ENCODE measurements at regions not wholly inside any gene's neighbourhood (a gene's known extent, or its start where the extent isn't known, plus 50 kb on each side); places are given as distances from the start of the nearest gene placed in this dataset.

- no peak overlapping the region for H3K9ac ChIP-seq (ENCODE audit: low read length)
- no peak overlapping the region for H3K27ac ChIP-seq (ENCODE audit: low read depth, low read length)
- peaks cover 12% of the 10 kb centered on the region for H3K4me1 ChIP-seq (ENCODE audit: control insufficient read depth, insufficient read depth, low read length)
- no peaks in the 10 kb centered on the region for H3K9me3 ChIP-seq (ENCODE audit: control insufficient read depth, insufficient read depth, low read depth, low read length)
- H3K36me3 ChIP-seq (ENCODE audit: control insufficient read depth, insufficient read depth, low read length), result no peaks in the 10 kb centered on the region
- no peak overlapping the region for H3K4me3 ChIP-seq (ENCODE audit: low read depth, low read length)
- peaks cover 4% of the 10 kb centered on the region; the same call in 1 of the 2 replicates for H3K27me3 ChIP-seq (ENCODE audit: control insufficient read depth, insufficient read depth, low read length)
These were observed 120.8 kb downstream of the ZNF518B start for GRCh38 chr4:10336471-10336870.

GRCh38 chr4:10335050-10335449 lies 122.2 kb downstream of the ZNF518B start:
- H3K9ac ChIP-seq (ENCODE audit: low read length), result no peak overlapping the region
- H3K27me3 ChIP-seq (ENCODE audit: control insufficient read depth, insufficient read depth, low read length), result peaks cover 4% of the 10 kb centered on the region; the same call in 1 of the 2 replicates
- no peaks in the 10 kb centered on the region for H3K36me3 ChIP-seq (ENCODE audit: control insufficient read depth, insufficient read depth, low read length)
- H3K4me1 ChIP-seq (ENCODE audit: control insufficient read depth, insufficient read depth, low read length), result peaks cover 12% of the 10 kb centered on the region
- no peak overlapping the region for H3K4me3 ChIP-seq (ENCODE audit: low read depth, low read length)
- no peaks in the 10 kb centered on the region for H3K9me3 ChIP-seq (ENCODE audit: control insufficient read depth, insufficient read depth, low read depth, low read length)
- H3K27ac ChIP-seq (ENCODE audit: low read depth, low read length), result no peak overlapping the region

GRCh38 chr4:10334506-10335028 lies 122.7 kb downstream of the ZNF518B start:
- Histone ChIP-seq H3K27ac (ENCODE audit: low read depth, low read length) (no peak overlapping the region), H3K9me3 (ENCODE audit: control insufficient read depth, insufficient read depth, low read depth, low read length) (no peaks in the 10 kb centered on the region), H3K9ac (ENCODE audit: low read length) (no peak overlapping the region), H3K4me3 (ENCODE audit: low read depth, low read length) (no peak overlapping the region), H3K36me3 (ENCODE audit: control insufficient read depth, insufficient read depth, low read length) (no peaks in the 10 kb centered on the region), H3K4me1 (ENCODE audit: control insufficient read depth, insufficient read depth, low read length) (peaks cover 12% of the 10 kb centered on the region), H3K27me3 (ENCODE audit: control insufficient read depth, insufficient read depth, low read length) (peaks cover 2% of the 10 kb centered on the region; the same call in 1 of the 2 replicates)

- Histone ChIP-seq H3K4me3 (ENCODE audit: low read depth, low read length) (no peak overlapping the region), H3K27me3 (ENCODE audit: control insufficient read depth, insufficient read depth, low read length) (no peaks in the 10 kb centered on the region), H3K36me3 (ENCODE audit: control insufficient read depth, insufficient read depth, low read length) (no peaks in the 10 kb centered on the region), H3K9me3 (ENCODE audit: control insufficient read depth, insufficient read depth, low read depth, low read length) (no peaks in the 10 kb centered on the region), H3K27ac (ENCODE audit: low read depth, low read length) (no peak overlapping the region), H3K9ac (ENCODE audit: low read length) (no peak overlapping the region), H3K4me1 (ENCODE audit: control insufficient read depth, insufficient read depth, low read length) (peaks cover 12% of the 10 kb centered on the region)
These were observed 123.3 kb downstream of the ZNF518B start for GRCh38 chr4:10333942-10334341.

GRCh38 chr4:10326075-10326474 lies 131.2 kb downstream of the ZNF518B start:
- H3K36me3 ChIP-seq (ENCODE audit: control insufficient read depth, insufficient read depth, low read length), result no peaks in the 10 kb centered on the region
- H3K4me1 ChIP-seq (ENCODE audit: control insufficient read depth, insufficient read depth, low read length), result no peaks in the 10 kb centered on the region
- no peak overlapping the region for H3K9ac ChIP-seq (ENCODE audit: low read length)
- H3K27ac ChIP-seq (ENCODE audit: low read depth, low read length), result no peak overlapping the region
- peaks cover 5% of the 10 kb centered on the region; the same call in 1 of the 2 replicates for H3K27me3 ChIP-seq (ENCODE audit: control insufficient read depth, insufficient read depth, low read length)
- no peak overlapping the region for H3K4me3 ChIP-seq (ENCODE audit: low read depth, low read length)
- no peaks in the 10 kb centered on the region for H3K9me3 ChIP-seq (ENCODE audit: control insufficient read depth, insufficient read depth, low read depth, low read length)

- peaks cover 5% of the 10 kb centered on the region; the same call in 1 of the 2 replicates for H3K27me3 ChIP-seq (ENCODE audit: control insufficient read depth, insufficient read depth, low read length)
These were observed 135.3 kb downstream of the ZNF518B start for GRCh38 chr4:10321931-10322330.

GRCh38 chr4:10320130-10320529 lies 137.1 kb downstream of the ZNF518B start:
- Histone ChIP-seq H3K4me3 (ENCODE audit: low read depth, low read length) (no peak overlapping the region), H3K27ac (ENCODE audit: low read depth, low read length) (no peak overlapping the region), H3K9ac (ENCODE audit: low read length) (no peak overlapping the region), H3K9me3 (ENCODE audit: control insufficient read depth, insufficient read depth, low read depth, low read length) (no peaks in the 10 kb centered on the region), H3K4me1 (ENCODE audit: control insufficient read depth, insufficient read depth, low read length) (no peaks in the 10 kb centered on the region), H3K36me3 (ENCODE audit: control insufficient read depth, insufficient read depth, low read length) (no peaks in the 10 kb centered on the region), H3K27me3 (ENCODE audit: control insufficient read depth, insufficient read depth, low read length) (peaks cover 5% of the 10 kb centered on the region; the same call in 1 of the 2 replicates)

More at GRCh38 chr4:10321931-10322330, 135.3 kb downstream of the ZNF518B start:
- Histone ChIP-seq H3K4me1 (ENCODE audit: control insufficient read depth, insufficient read depth, low read length) (no peaks in the 10 kb centered on the region), H3K4me3 (ENCODE audit: low read depth, low read length) (no peak overlapping the region), H3K9me3 (ENCODE audit: control insufficient read depth, insufficient read depth, low read depth, low read length) (no peaks in the 10 kb centered on the region), H3K36me3 (ENCODE audit: control insufficient read depth, insufficient read depth, low read length) (no peaks in the 10 kb centered on the region), H3K27ac (ENCODE audit: low read depth, low read length) (no peak overlapping the region), H3K9ac (ENCODE audit: low read length) (no peak overlapping the region)

GRCh38 chr4:10317345-10317744 lies 139.9 kb downstream of the ZNF518B start:
- H3K9ac ChIP-seq (ENCODE audit: low read length), result no peak overlapping the region
- H3K4me1 ChIP-seq (ENCODE audit: control insufficient read depth, insufficient read depth, low read length), result no peaks in the 10 kb centered on the region
- H3K27ac ChIP-seq (ENCODE audit: low read depth, low read length), result no peak overlapping the region
- no peak overlapping the region for H3K4me3 ChIP-seq (ENCODE audit: low read depth, low read length)
- no peaks in the 10 kb centered on the region for H3K9me3 ChIP-seq (ENCODE audit: control insufficient read depth, insufficient read depth, low read depth, low read length)
- no peaks in the 10 kb centered on the region for H3K27me3 ChIP-seq (ENCODE audit: control insufficient read depth, insufficient read depth, low read length)
- no peaks in the 10 kb centered on the region for H3K36me3 ChIP-seq (ENCODE audit: control insufficient read depth, insufficient read depth, low read length)

- no peaks in the 10 kb centered on the region for H3K9me3 ChIP-seq (ENCODE audit: control insufficient read depth, insufficient read depth, low read depth, low read length)
- H3K4me1 ChIP-seq (ENCODE audit: control insufficient read depth, insufficient read depth, low read length), result no peaks in the 10 kb centered on the region
- no peaks in the 10 kb centered on the region for H3K36me3 ChIP-seq (ENCODE audit: control insufficient read depth, insufficient read depth, low read length)
These were observed 140.4 kb downstream of the ZNF518B start for GRCh38 chr4:10316851-10317250.

GRCh38 chr4:10315638-10316037 lies 141.6 kb downstream of the ZNF518B start:
- Histone ChIP-seq H3K9me3 (ENCODE audit: control insufficient read depth, insufficient read depth, low read depth, low read length) (no peaks in the 10 kb centered on the region), H3K4me1 (ENCODE audit: control insufficient read depth, insufficient read depth, low read length) (no peaks in the 10 kb centered on the region), H3K27ac (ENCODE audit: low read depth, low read length) (no peak overlapping the region), H3K27me3 (ENCODE audit: control insufficient read depth, insufficient read depth, low read length) (no peaks in the 10 kb centered on the region), H3K9ac (ENCODE audit: low read length) (no peak overlapping the region), H3K36me3 (ENCODE audit: control insufficient read depth, insufficient read depth, low read length) (no peaks in the 10 kb centered on the region), H3K4me3 (ENCODE audit: low read depth, low read length) (no peak overlapping the region)

More at GRCh38 chr4:10316851-10317250, 140.4 kb downstream of the ZNF518B start:
- no peak overlapping the region for H3K27ac ChIP-seq (ENCODE audit: low read depth, low read length)
- H3K27me3 ChIP-seq (ENCODE audit: control insufficient read depth, insufficient read depth, low read length), result no peaks in the 10 kb centered on the region
- H3K9ac ChIP-seq (ENCODE audit: low read length), result no peak overlapping the region
- no peak overlapping the region for H3K4me3 ChIP-seq (ENCODE audit: low read depth, low read length)

GRCh38 chr4:10312568-10312967 lies 144.7 kb downstream of the ZNF518B start:
- Histone ChIP-seq H3K27me3 (ENCODE audit: control insufficient read depth, insufficient read depth, low read length) (no peaks in the 10 kb centered on the region), H3K36me3 (ENCODE audit: control insufficient read depth, insufficient read depth, low read length) (no peaks in the 10 kb centered on the region), H3K27ac (ENCODE audit: low read depth, low read length) (no peak overlapping the region), H3K4me3 (ENCODE audit: low read depth, low read length) (no peak overlapping the region), H3K9me3 (ENCODE audit: control insufficient read depth, insufficient read depth, low read depth, low read length) (no peaks in the 10 kb centered on the region), H3K9ac (ENCODE audit: low read length) (no peak overlapping the region), H3K4me1 (ENCODE audit: control insufficient read depth, insufficient read depth, low read length) (no peaks in the 10 kb centered on the region)

All from HUES6 (cell line).